Body of pancreas (tissue), 4 donors: ENCODE measurements at regions not wholly inside any gene's neighbourhood (a gene's known extent, or its start where the extent isn't known, plus 50 kb on each side); places are given as distances from the start of the nearest gene placed in this dataset.
A peak's percentile ranks its signal among the peaks of the same experiment; 100 is the strongest.

Source experiments
- ATAC-seq: fragments of 150-250 bp; one replicate; pipeline ENCODE4 v1.9.1; 2016
- DNase-seq, 4 donors: peaks; one replicate each; pipeline ENCODE4 v3.0.0-alpha.2; 2019
- H3K27ac ChIP-seq, 4 donors: fragments of 200-600 bp; sonication (generic); 1 replicate in 3 of 4; 2 replicates in 1 of 4; pipeline versions ENCODE4 v1.5.1 to v1.6.1; 2016 to 2019; ENCODE audit warnings: mild to moderate bottlenecking in 1 of 4, mixed read lengths in 1 of 4, moderate library complexity in 1 of 4
- H3K27me3 ChIP-seq, 2 donors: fragments of 200-600 bp; sonication (generic); one replicate each; pipeline ENCODE4 v1.6.0; 2016; ENCODE audit warnings: mild to moderate bottlenecking in 1 of 2
- H3K36me3 ChIP-seq, 2 donors: fragments of 200-600 bp; sonication (generic); replicated peaks in 1 of 2; 2 replicates each; pipeline ENCODE4 v1.5.1; 2016; ENCODE audit warnings: low read depth in 2 of 2; ENCODE audit not compliant: insufficient read depth in 1 of 2
- H3K4me1 ChIP-seq: fragments of 200-600 bp; sonication (generic); one replicate; pipeline ENCODE4 v1.6.0; 2016
- H3K4me3 ChIP-seq, 2 donors: fragments of 200-600 bp; sonication (generic); 1 replicate in 1 of 2; 2 replicates in 1 of 2; pipeline ENCODE4 v1.5.1; 2016 to 2019
- H3K9me3 ChIP-seq, 3 donors: fragments of 200-600 bp; sonication (generic); 1 replicate in 2 of 3; 2 replicates in 1 of 3; pipeline ENCODE4 v1.5.1; 2016
- CTCF ChIP-seq, 7 experiments: fragments of 450-650 bp in 4 of 7; fragments of 200-600 bp in 3 of 7; sonication (generic) in 3 of 7; IDR thresholded peaks; one replicate each; pipeline ENCODE4 v1.5.1; 2016 to 2019; ENCODE audit warnings: antibody characterized with exemption in 7 of 7
- POLR2A ChIP-seq, 3 donors: fragments of 450-650 bp; IDR thresholded peaks; one replicate each; pipeline ENCODE4 v1.6.1; 2016; ENCODE audit warnings: antibody characterized with exemption in 3 of 3, mild to moderate bottlenecking in 2 of 3
- WGBS, 2 donors: methylation state at CpG; one replicate each; pipeline ENCODE4 v1.1.5; 2017; 5-methylcytosine and 5-hydroxymethylcytosine counted together
- intact Hi-C: fragments of 100-400 bp; cut with DNase I; formaldehyde crosslinking; loops from one replicate; pipeline ENCODE4 v1.15.1; 2023

- Histone ChIP-seq H3K4me3 (no peak overlapping the region), H3K4me1 (no peaks in the 10 kb centered on the region), H3K27me3 (no peaks in the 10 kb centered on the region), H3K9me3 (no peaks in the 10 kb centered on the region), H3K27ac (no peak overlapping the region), H3K36me3 (no peaks in the 10 kb centered on the region)
- WGBS, 2 donors = 94 to 97% methylated on average over 2 of the region's 2 CpGs
- DNase-seq (no peak), ATAC-seq (no peak)
- TF ChIP-seq CTCF (IDR thresholded peaks at IDR 0.05) (no peak), POLR2A (IDR thresholded peaks at IDR 0.05) (no peak)
- intact Hi-C loops = loop anchor here (10.0 kb wide), 1 partner anchor 51 kb away; no protein-coding TSS in a partner anchor
Observed at GRCh38 chr1:235004276-235004675, 124.4 kb downstream of the TOMM20 start.

- peaks cover 8% of the 10 kb centered on the region for H3K4me1 ChIP-seq
- no peak overlapping the region for H3K4me3 ChIP-seq
- H3K27ac ChIP-seq = no peak overlapping the region
- intact Hi-C loops = loop anchor here (10.0 kb wide), 1 partner anchor 52 kb away; no protein-coding TSS in a partner anchor
- H3K36me3 ChIP-seq = no peaks in the 10 kb centered on the region
- WGBS, 2 donors = 95 to 98% methylated on average over 6 to 10 of the region's 10 CpGs
- ATAC-seq (no peak), DNase-seq (no peak)
- TF ChIP-seq CTCF (IDR thresholded peaks at IDR 0.05) = no peak
- no peaks in the 10 kb centered on the region for H3K9me3 ChIP-seq
- H3K27me3 ChIP-seq = no peaks in the 10 kb centered on the region
Observed at GRCh38 chr1:235002706-235003300, 125.8 kb downstream of the TOMM20 start.

GRCh38 chr1:234999513-234999940, 129.1 kb downstream of the TOMM20 start:
- no peaks in the 10 kb centered on the region for H3K27me3 ChIP-seq
- intact Hi-C loops = no loop called here
- DNase-seq = no peak
- TF ChIP-seq POLR2A (IDR thresholded peaks at IDR 0.05) (no peak), CTCF (IDR thresholded peaks at IDR 0.05) (no peak)
- H3K9me3 ChIP-seq = no peaks in the 10 kb centered on the region
- H3K4me3 ChIP-seq = no peak overlapping the region
- H3K36me3 ChIP-seq = no peaks in the 10 kb centered on the region
- H3K4me1 ChIP-seq = peaks cover 19% of the 10 kb centered on the region
- 92 to 94% methylated on average over 8 of the region's 10 CpGs for WGBS, 2 donors
- ATAC-seq = no peak
- no peak overlapping the region for H3K27ac ChIP-seq

- H3K36me3 ChIP-seq = no peaks in the 10 kb centered on the region
- H3K27ac ChIP-seq = peak overlapping the region; percentile 57 to 83 (median 76)
- intact Hi-C loops = no loop called here
- peaks cover 19% of the 10 kb centered on the region for H3K4me1 ChIP-seq
- DNase-seq (no peak), ATAC-seq (no peak)
- no peak overlapping the region for H3K4me3 ChIP-seq
- no peaks in the 10 kb centered on the region for H3K9me3 ChIP-seq
- TF ChIP-seq CTCF (IDR thresholded peaks at IDR 0.05) = no peak
- no peak for TF ChIP-seq POLR2A (IDR thresholded peaks at IDR 0.05)
- WGBS, 2 donors = 81 to 83% methylated on average over 17 of the region's 17 CpGs
- H3K27me3 ChIP-seq = no peaks in the 10 kb centered on the region
Observed at GRCh38 chr1:234997896-234998741, 130.5 kb downstream of the TOMM20 start.
